NCI-H2227 treated with DMSO at 0.1 percent for 48 hours (cell line): ENCODE measurements at regions not wholly inside any gene's neighbourhood (a gene's known extent, or its start where the extent isn't known, plus 50 kb on each side); places are given as distances from the start of the nearest gene placed in this dataset.
"Not testable (repeated sequence)": the region's sequence is repeated elsewhere in the genome, so short reads cannot be mapped to it uniquely, and the experiment has no call there.

Source experiments
- DNase-seq: peaks from one replicate; lab custom pipeline; 2025; lab: John Stamatoyannopoulos, UW

- DNase-seq: no peak
These were observed 90.1 kb upstream of the SERTAD2 start for GRCh38 chr2:64743739-64744330.

DNA sequence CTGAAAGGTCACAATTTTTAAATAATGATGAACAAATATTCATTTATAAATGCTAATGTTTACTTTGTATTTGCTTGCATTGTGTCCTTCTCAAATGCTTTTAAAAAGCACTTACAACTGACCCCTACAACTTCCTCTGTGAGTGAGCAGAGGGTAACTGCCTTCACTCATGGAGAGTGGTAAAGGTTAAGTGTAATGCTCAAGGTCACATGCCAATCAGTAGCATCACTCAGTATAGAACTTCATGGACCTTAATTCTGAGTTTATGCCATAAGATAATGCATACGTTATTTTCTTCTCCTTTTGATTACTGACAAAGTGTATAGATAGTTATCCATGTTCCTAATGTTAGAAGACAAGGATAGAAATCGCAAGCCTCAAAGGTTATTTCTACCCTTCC is 91.8 kb upstream of the SERTAD2 start:
- DNase-seq: no peak

- not testable (repeated sequence) for DNase-seq
These were observed 94.0 kb upstream of the SERTAD2 start for GRCh38 chr2:64747690-64748091.

DNA sequence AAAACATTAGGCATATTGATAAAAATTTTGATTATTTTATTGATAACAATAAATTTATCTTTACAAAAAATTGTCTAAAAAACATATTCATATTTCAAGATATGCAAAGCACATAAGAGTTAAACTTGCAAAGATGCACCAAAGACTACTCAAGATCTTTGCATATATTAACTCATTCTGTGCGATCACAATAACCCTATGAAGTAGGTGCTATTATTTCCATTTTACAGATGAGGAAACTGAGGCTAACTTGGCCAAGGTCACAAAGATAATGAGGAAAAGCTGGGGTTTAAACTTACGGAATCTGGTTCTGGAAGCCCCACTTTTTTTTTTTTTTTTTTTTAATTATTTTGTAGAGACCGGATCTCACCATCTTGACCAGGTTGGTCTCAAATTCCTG is 94.4 kb upstream of the SERTAD2 start:
- DNase-seq: no peak

DNA sequence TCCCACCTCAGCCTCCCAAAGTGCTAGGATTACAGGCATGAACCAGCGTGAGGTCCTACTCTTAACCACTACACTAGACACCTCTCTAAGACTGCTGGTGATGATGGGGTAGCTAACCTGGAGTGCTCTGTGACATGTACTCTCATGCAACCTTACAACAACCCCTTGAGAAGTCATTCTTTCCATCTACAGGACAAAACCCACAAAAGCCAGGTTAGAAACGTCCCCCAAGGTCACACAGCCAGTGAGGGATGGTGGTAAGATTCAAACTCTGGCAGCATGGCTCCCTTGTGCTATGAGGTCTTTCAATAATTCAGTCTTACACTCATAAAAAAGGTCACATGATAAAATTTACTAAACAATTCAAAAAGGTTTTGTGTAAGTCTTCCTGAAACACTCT is 94.8 kb upstream of the SERTAD2 start:
- no peak for DNase-seq

- DNase-seq: no peak
These were observed 95.7 kb upstream of the SERTAD2 start for GRCh38 chr2:64749446-64749845.

DNA sequence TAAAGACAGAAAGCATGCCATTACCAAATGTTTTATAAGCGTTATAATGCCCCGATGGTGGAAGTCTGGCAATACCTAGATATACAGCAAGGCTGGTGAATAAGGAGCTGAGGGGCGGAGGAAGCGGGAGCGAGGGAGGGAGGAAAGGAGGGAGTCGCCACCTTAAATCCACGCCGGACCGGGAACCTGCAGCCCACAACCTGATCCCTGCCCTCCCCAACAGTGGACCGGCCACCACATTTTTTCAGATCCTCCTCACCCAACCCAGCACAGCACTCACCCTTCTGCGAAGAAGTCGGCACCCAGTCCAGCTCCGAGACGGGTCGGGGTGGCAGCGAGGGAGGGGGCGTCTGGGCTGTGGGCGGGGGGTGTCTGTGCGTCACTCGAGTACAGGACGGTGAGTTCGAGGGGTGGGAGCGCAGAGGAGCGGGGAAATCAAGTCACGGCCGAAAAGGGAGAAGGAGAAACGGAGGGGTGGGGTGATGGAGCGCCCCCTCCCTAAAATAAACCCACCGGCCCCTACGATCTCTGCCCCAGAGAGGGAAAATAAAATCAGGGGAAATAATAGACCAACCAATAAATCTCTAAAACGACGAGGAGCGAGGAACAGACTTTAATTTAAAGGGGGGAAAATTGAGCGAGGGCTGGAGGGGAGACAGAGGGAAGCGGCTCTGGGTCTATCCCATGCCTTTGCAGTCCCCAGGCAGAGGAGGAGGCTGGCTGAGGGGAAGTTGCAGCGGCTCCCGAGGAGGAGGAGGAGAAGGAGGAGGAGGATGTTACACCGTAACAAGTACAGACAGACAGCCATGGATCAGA is 96.5 kb upstream of the SERTAD2 start:
- peak; percentile 33 for DNase-seq

DNA sequence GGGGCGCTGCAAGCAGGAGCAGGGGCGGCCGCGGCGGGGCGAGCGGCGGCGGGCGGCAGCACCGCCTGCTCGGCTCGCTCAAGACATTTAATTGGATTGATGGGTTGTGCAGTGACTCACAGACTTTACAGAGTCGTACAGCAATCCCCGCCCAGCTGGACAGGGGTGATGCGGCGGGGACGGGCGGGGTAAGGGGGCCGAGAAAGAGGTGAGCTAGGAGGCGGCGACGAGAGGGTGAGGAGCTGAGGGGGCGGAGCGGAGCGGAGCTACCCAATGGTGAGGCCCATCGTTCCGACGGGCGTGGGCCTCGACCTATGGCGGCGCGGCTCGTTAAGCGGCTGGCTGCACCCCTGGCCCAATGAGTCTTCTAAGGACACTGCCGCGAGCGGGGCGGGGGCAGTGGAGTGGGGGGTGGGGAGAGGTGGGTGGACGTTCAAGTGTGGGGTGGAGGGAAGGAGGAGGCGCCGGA is 97.1 kb upstream of the SERTAD2 start:
- DNase-seq: peak; percentile 97

DNA sequence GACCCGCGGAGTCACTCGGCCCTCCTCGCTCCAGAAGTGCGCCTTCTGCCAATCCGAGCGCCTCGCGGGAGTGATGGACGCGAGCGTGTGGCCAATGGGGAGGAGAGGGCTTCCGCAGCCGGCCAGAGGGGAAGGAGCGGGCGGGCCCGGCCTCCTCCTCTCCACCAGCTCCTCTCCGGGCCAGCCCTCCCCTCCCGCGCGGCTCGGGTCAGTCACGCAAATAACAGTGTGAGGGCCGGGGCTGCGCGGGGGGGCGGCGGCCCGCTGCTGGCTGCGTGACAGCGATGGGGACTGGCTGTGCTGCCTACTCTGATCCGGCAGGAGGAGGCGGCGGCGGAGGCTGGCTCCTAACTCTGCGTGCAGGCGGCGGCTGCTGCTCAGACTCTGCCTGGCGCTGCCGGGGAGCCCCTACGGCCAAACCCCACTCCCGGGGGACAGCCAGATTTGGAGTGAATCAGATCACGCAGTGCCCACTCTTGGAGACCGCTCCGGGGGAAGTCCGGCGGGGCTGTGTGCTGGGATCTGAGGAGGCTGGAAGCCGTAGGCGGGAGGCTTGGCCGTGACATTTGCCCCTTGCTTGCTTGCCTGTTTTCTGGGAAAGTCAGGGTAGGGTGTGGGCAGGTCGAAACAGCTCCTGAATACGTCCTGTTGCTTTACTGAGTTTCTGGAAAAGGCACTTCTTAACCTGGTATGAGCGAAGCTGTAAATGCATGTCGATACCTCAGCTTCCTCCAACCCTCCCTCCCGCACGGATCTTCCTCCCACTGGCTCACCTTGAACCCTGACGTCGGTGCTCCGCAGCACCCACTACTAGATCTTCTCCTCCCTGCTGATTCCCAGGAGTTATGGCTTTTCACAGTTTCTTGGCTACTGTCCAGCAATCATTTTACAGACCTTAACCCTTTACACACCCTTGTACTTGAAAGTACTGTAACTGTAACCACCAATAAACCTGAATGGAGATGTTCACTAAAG is 97.9 kb upstream of the SERTAD2 start:
- peak; percentile 69 for DNase-seq

DNA sequence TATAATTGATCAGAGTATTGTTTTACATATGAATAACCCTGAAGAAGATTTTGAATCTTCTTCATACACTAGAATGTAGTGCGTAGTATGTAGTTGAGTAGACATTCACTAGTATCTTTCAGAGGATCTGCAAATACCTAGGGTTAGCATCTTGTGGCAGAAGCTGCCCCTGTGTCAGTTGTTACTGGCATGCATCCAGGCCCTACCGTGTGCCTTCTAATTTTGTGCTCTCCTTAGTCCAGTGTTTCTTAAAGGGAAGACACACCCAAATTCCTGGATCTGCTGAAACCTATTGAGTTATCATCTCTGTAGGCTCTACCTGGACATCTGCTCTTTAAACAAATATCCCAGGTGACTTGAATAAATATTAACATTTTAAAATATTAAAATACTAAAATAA is 99.7 kb upstream of the SERTAD2 start:
- DNase-seq: no peak

DNA sequence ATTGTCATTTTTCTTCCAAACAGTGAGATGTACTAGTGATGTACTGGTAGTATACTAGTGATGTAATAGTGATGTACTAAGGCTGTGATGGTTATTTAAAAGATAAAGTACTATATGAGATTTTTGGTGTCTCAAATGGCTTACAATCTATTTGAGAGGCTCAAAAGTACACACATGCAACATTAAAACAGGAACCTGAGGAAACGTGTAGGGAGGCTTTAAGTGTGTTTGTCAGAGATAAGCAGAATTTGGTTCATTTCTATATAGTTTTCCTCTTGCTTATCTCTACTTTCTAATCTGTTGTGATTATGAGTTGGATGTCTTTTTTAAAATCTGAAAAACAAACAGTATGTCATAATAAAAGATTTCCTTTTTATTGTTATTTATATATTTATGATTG is 100.9 kb upstream of the SERTAD2 start:
- no peak for DNase-seq

DNA sequence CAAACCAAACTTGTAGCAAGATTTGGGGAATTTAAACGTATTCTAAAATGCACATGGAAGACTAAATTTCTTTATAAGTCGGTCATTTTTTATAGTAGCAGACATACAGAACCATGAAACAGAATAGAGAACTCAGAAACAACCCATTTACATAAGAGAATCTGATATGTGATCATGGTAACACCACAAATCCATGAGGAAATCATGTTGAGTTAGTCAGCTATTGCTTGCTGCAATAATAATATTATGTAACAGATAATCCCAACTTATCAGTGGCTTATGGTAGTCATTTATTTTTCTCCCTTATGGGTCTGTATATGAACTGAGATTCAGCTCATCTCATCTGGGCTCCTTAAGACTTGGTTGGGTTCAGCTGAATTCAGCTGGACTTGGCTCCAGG is 103.4 kb upstream of the SERTAD2 start:
- DNase-seq: no peak

- no peak for DNase-seq
These were observed 106.4 kb upstream of the SERTAD2 start for GRCh38 chr2:64760128-64760527.

- DNase-seq: no peak
These were observed 108.7 kb upstream of the SERTAD2 start for GRCh38 chr2:64762301-64762997.

GRCh38 chr2:64763126-64763525 is 109.4 kb upstream of the SERTAD2 start:
- no peak for DNase-seq

GRCh38 chr2:64765160-64765805 is 111.6 kb upstream of the SERTAD2 start:
- no peak for DNase-seq

DNA sequence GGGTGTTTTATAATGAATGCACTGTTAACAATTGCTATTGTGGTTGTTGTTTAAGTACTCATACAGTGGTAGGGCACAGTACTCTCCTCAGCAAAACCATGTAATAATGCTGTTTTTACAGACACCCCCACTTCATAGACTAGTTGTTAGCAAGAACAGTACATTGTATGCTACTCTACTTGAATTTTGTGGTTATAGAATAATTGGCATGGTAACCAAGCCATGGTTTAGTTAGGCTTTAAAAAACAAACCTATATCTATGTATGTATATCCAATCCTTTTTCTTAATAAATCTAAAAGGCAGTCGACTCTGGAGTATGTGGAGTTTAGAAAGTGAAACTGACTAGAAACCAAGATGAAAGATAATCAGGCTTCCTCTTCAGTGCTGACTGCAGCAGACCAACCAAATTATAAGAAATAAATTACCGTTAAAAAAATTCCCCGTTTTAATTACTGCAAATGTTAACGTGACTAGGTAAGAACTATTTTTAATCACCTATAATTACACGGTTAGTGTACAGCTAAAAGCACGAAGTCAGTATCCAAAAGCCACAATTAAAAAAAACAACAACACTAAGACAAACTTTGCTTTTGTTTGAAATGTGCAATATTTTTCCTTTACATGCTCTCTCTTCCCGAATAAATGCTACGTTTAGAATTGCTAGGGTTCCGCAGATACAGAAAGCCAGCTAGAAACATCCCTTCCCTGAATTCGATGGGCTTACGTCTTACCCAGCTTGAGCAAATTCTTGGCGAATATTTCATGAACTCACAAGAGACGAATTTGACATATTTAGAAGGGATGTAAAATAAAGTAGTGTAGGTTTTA is 113.3 kb upstream of the SERTAD2 start:
- DNase-seq: no peak

GRCh38 chr2:64767670-64768468 is 114.2 kb upstream of the SERTAD2 start:
- peak; percentile 90 for DNase-seq

DNA sequence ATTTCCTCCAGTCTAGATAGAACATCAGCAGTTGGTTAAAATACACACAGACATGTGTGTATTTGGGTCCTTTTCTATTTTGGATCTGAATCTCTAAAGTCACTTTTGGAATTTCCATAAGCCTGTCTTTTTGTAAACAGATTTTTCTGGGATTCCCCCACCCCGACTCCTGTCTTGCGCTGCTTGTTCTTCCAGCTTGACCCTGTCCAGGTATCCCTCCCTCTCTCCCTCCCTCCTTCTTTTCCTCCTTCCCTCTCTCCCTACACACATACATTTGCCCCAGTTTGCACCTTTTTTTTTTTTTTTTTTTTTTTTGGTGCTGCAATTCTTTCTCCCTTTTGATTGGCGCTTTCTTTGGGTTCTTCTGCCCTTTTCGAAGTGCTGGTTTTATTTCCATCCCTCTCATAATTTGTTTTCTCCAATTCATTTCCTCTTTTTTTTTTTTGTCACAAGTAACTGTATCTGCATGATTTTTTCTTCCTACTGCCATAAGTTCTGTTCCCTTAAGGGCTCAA is 114.8 kb upstream of the SERTAD2 start:
- DNase-seq: no peak
